GM12878 (cell line): ENCODE measurements at regions not wholly inside any gene's neighbourhood (a gene's known extent, or its start where the extent isn't known, plus 50 kb on each side); places are given as distances from the start of the nearest gene placed in this dataset.

ENCODE experiments used
- ATAC-seq: fragments of 200-7000 bp; cut with Tn5 transposase; 3 replicates; pipeline ENCODE4 v1.9.1; 2020; ENCODE audit warnings: mild to moderate bottlenecking, moderate library complexity
- BruUV-seq: library from RNA; stranded (reverse); fragments of 400-500 nt; replicated peaks from 2 replicates; lab custom pipeline; 2021; lab: Mats Ljungman, UMichigan
- CTCF ChIA-PET: fragments of 300-600 bp; sonication (Branson Sonifier 250); formaldehyde crosslinking; extraction: SDS; loops from one replicate; lab custom pipeline; 2021; ENCODE audit warnings: inconsistent platforms; lab: Yijun Ruan, JAX
- POLR2A ChIA-PET: fragments of 350-600 bp; formaldehyde crosslinking; extraction: SDS; loops from one replicate; lab custom pipeline; 2021; ENCODE audit warnings: inconsistent platforms; lab: Charles Lee
- RAD21 ChIA-PET: fragments of 300-600 bp; sonication (Branson Sonifier 250); formaldehyde crosslinking; loops from one replicate; lab custom pipeline; 2023; ENCODE audit warnings: antibody characterized with exemption; ENCODE audit not compliant: unreplicated experiment; lab: Charles Lee
- SMC1A ChIA-PET: fragments of 300-600 bp; sonication (Branson Sonifier 250); formaldehyde crosslinking; loops from one replicate; lab custom pipeline; 2023; ENCODE audit not compliant: unreplicated experiment, uncharacterized antibody; lab: Charles Lee
- DNase-seq: peaks from one replicate; pipeline ENCODE4 v3.0.0-alpha.2; 2011; ENCODE audit warnings: low read depth, low spot score
- FAIRE-seq: peaks from 3 replicates; lab custom pipeline; 2011; peaks lifted over from hg19 to GRCh38; lab: Jason Lieb, UNC
- H2AFZ ChIP-seq: 2 replicates; pipeline ENCODE4 v1.6.0; 2011; ENCODE audit warnings: low read depth, low read length, control low read depth; ENCODE audit not compliant: control insufficient read depth
- H3K27ac ChIP-seq: 2 replicates; pipeline ENCODE4 v1.5.1; 2011; ENCODE audit warnings: control low read depth; ENCODE audit not compliant: control insufficient read depth, insufficient read depth
- H3K27me3 ChIP-seq, 2 experiments: replicated peaks in 1 of 2; 2 replicates each; pipeline versions ENCODE4 v1.6.0 to v1.6.1; 2011; ENCODE audit warnings: low read length in 1 of 2; ENCODE audit not compliant: control insufficient read depth in 2 of 2, insufficient read depth in 2 of 2
- H3K36me3 ChIP-seq, 2 experiments: 2 replicates each; pipeline ENCODE4 v1.5.1; 2011; ENCODE audit warnings: low read length in 1 of 2; ENCODE audit not compliant: control insufficient read depth in 2 of 2, insufficient read depth in 2 of 2
- H3K4me1 ChIP-seq: 2 replicates; pipeline ENCODE4 v1.6.1; 2011; ENCODE audit warnings: mild to moderate bottlenecking, low read length, moderate library complexity, mixed read lengths; ENCODE audit not compliant: control insufficient read depth, insufficient read depth
- H3K4me2 ChIP-seq: 2 replicates; pipeline ENCODE4 v1.6.0; 2011; ENCODE audit warnings: control low read depth; ENCODE audit not compliant: control insufficient read depth, insufficient read depth
- H3K4me3 ChIP-seq: fragments of 200-600 bp; sonication (generic); 2 replicates; pipeline ENCODE4 v1.5.1; 2016
- H3K79me2 ChIP-seq: 2 replicates; pipeline ENCODE4 v1.6.0; 2011; ENCODE audit warnings: low read length; ENCODE audit not compliant: control insufficient read depth, insufficient read depth
- H3K9ac ChIP-seq: 2 replicates; pipeline ENCODE4 v1.8.0; 2011; ENCODE audit warnings: low read length, control low read depth, mixed read lengths; ENCODE audit not compliant: control insufficient read depth, insufficient read depth
- H3K9me3 ChIP-seq: replicated peaks from 3 replicates; pipeline ENCODE4 v1.5.1; 2011; ENCODE audit warnings: mild to moderate bottlenecking, low read length; ENCODE audit not compliant: control insufficient read depth, insufficient read depth
- H4K20me1 ChIP-seq: 2 replicates; pipeline ENCODE4 v1.6.0; 2011; ENCODE audit not compliant: control insufficient read depth, insufficient read depth
- ATF7 ChIP-seq: fragments of 450-650 bp; IDR thresholded peaks from 2 replicates; pipeline ENCODE4 v1.6.1; 2016; ENCODE audit warnings: low read depth, mild to moderate bottlenecking
- BMI1 ChIP-seq: fragments of 450-650 bp; IDR thresholded peaks from 2 replicates; pipeline ENCODE4 v1.6.1; 2016; ENCODE audit warnings: mild to moderate bottlenecking, moderate library complexity, borderline replicate concordance
- RAD21 ChIP-seq: IDR thresholded peaks from 2 replicates; pipeline ENCODE4 v1.6.1; 2011; ENCODE audit warnings: mild to moderate bottlenecking, low read depth, low read length, moderate library complexity; ENCODE audit not compliant: insufficient read depth
- YY1 ChIP-seq: IDR thresholded peaks from 2 replicates; pipeline ENCODE4 v1.6.1; 2011; ENCODE audit warnings: low read depth, mild to moderate bottlenecking, low read length
- WGBS: methylation state at CpG from one replicate; pipeline ENCODE4 v1.1.6; 2016; ENCODE audit warnings: low lambda C conversion rate; ENCODE audit not compliant: insufficient replicate concordance, insufficient coverage; ENCODE audit errors: missing lambda C conversion rate; 5-methylcytosine and 5-hydroxymethylcytosine counted together
- in situ Hi-C: fragments of 300-500 bp; cut with MboI; formaldehyde crosslinking; loops from 9 replicates; pipeline ENCODE4 v1.14.3; 2018; ENCODE audit warnings: mixed read lengths
- intact Hi-C: fragments of 100-400 bp; cut with micrococcal nuclease; formaldehyde crosslinking; loops from one replicate; pipeline ENCODE4 v1.14.2; 2022; ENCODE audit not compliant: unreplicated experiment
- TF ChIP-seq, protein P1 (sequence below): fragments of 450-650 bp; IDR thresholded peaks from 2 replicates; pipeline ENCODE4 v1.6.1; 2017; ENCODE audit warnings: mild to moderate bottlenecking, moderate library complexity
- TF ChIP-seq, protein P2 (sequence below): IDR thresholded peaks from 2 replicates; pipeline ENCODE4 v1.6.1; 2012; ENCODE audit warnings: low read depth, low read length, improper control_type of control experiment

DNA sequence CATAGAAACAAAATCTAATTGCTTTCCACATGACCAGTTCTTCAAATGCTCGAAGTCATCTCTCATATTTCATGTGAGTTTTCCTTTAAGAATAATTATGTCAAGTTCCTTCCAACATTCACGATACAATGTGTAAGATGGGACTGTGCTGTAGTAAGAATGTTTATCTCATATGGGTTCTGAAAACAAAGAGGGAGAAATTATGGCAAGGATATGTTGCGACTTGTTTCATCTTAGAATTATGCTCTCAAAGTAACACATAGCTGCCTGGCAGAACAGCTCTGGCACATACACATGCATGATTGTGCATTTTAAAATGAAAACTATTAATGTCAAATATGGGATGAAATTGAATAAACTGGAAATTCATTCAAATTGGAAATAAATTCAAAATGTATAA is 314.8 kb upstream of the ACVR2A start:
- BruUV-seq, result no TSS peak
- no peak overlapping the region for H3K4me2 ChIP-seq
- ChIA-PET RAD21 (no interaction called here), CTCF (interaction anchor here (0.7 kb wide), 1 partner anchor 23 kb away, joined by 3 read pairs; no protein-coding TSS in a partner anchor), POLR2A (interaction anchor here (1.0 kb wide), 1 partner anchor 67 kb away, joined by 3 read pairs; no protein-coding TSS in a partner anchor), SMC1A (interaction anchor here (1.0 kb wide), 1 partner anchor 358 kb away, joined by 3 read pairs; no protein-coding TSS in a partner anchor)
- H2AFZ ChIP-seq, result no peak overlapping the region
- FAIRE-seq (no peak), ATAC-seq (no peak), DNase-seq (no peak)
- no peaks in the 10 kb centered on the region for H3K9me3 ChIP-seq
- intact Hi-C loops, result no loop called here
- no peak for TF ChIP-seq YY1
- TF ChIP-seq, protein P1, sequence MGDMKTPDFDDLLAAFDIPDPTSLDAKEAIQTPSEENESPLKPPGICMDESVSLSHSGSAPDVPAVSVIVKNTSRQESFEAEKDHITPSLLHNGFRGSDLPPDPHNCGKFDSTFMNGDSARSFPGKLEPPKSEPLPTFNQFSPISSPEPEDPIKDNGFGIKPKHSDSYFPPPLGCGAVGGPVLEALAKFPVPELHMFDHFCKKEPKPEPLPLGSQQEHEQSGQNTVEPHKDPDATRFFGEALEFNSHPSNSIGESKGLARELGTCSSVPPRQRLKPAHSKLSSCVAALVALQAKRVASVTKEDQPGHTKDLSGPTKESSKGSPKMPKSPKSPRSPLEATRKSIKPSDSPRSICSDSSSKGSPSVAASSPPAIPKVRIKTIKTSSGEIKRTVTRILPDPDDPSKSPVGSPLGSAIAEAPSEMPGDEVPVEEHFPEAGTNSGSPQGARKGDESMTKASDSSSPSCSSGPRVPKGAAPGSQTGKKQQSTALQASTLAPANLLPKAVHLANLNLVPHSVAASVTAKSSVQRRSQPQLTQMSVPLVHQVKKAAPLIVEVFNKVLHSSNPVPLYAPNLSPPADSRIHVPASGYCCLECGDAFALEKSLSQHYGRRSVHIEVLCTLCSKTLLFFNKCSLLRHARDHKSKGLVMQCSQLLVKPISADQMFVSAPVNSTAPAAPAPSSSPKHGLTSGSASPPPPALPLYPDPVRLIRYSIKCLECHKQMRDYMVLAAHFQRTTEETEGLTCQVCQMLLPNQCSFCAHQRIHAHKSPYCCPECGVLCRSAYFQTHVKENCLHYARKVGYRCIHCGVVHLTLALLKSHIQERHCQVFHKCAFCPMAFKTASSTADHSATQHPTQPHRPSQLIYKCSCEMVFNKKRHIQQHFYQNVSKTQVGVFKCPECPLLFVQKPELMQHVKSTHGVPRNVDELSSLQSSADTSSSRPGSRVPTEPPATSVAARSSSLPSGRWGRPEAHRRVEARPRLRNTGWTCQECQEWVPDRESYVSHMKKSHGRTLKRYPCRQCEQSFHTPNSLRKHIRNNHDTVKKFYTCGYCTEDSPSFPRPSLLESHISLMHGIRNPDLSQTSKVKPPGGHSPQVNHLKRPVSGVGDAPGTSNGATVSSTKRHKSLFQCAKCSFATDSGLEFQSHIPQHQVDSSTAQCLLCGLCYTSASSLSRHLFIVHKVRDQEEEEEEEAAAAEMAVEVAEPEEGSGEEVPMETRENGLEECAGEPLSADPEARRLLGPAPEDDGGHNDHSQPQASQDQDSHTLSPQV, result no peak
- no peak for TF ChIP-seq BMI1
- TF ChIP-seq ATF7, result no peak
- no peak for TF ChIP-seq RAD21
- TF ChIP-seq, protein P2, sequence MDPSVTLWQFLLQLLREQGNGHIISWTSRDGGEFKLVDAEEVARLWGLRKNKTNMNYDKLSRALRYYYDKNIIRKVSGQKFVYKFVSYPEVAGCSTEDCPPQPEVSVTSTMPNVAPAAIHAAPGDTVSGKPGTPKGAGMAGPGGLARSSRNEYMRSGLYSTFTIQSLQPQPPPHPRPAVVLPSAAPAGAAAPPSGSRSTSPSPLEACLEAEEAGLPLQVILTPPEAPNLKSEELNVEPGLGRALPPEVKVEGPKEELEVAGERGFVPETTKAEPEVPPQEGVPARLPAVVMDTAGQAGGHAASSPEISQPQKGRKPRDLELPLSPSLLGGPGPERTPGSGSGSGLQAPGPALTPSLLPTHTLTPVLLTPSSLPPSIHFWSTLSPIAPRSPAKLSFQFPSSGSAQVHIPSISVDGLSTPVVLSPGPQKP, result no peak
- no peaks in the 10 kb centered on the region for H4K20me1 ChIP-seq
- no peaks in the 10 kb centered on the region for H3K4me1 ChIP-seq
- H3K27me3 ChIP-seq, result no peaks in the 10 kb centered on the region
- in situ Hi-C loops, result no loop called here
- H3K4me3 ChIP-seq, result no peak overlapping the region
- WGBS, result 34% methylated on average over 3 of the region's 3 CpGs
- H3K36me3 ChIP-seq, result no peaks in the 10 kb centered on the region
- H3K27ac ChIP-seq, result no peak overlapping the region
- H3K79me2 ChIP-seq, result no peaks in the 10 kb centered on the region
- no peak overlapping the region for H3K9ac ChIP-seq
